ENCODE measurements at regions not wholly inside any gene's neighbourhood (a gene's known extent, or its start where the extent isn't known, plus 50 kb on each side); places are given as distances from the start of the nearest gene placed in this dataset.

DNA sequence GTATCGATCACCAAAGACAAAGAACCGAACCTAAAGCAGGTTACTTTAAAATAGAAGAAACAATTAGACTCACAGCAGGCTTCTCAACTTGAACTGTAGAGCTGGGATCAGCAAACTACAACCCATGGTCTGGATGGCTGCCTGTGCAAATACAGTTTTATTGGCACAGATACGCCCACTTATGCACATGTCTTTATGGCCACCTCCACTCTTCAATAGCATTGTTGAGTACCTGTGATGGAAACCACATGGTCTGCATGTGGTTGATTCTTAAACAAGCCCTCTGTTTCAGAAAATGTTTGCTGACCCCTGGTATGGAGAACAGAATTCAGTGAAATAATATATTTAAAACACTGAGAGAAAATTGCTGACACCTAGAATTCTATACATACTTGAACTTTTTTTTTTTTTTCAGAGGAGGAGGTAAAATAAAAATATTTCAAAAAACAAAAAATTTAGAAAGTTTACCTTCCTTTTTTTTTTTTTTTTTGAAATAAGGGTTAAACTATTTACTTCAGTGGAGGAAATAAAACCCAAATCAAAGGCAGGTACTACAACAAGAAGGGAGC lies 263.8 kb upstream of the ATP10A start:
- TF ChIP-seq, protein P1, sequence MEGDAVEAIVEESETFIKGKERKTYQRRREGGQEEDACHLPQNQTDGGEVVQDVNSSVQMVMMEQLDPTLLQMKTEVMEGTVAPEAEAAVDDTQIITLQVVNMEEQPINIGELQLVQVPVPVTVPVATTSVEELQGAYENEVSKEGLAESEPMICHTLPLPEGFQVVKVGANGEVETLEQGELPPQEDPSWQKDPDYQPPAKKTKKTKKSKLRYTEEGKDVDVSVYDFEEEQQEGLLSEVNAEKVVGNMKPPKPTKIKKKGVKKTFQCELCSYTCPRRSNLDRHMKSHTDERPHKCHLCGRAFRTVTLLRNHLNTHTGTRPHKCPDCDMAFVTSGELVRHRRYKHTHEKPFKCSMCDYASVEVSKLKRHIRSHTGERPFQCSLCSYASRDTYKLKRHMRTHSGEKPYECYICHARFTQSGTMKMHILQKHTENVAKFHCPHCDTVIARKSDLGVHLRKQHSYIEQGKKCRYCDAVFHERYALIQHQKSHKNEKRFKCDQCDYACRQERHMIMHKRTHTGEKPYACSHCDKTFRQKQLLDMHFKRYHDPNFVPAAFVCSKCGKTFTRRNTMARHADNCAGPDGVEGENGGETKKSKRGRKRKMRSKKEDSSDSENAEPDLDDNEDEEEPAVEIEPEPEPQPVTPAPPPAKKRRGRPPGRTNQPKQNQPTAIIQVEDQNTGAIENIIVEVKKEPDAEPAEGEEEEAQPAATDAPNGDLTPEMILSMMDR (IDR thresholded peaks at IDR 0.05; ENCODE audit: poor library complexity): no peak
- TF ChIP-seq EZH2 (IDR thresholded peaks at IDR 0.05; ENCODE audit: borderline replicate concordance): no peak
- TF ChIP-seq EZH2phosphoT487 (IDR thresholded peaks at IDR 0.05; ENCODE audit: low read depth, severe bottlenecking, unreplicated experiment): no peak

All from hepatocyte (in vitro differentiated cells).